H9 (cell line): ENCODE measurements at regions not wholly inside any gene's neighbourhood (a gene's known extent, or its start where the extent isn't known, plus 50 kb on each side); places are given as distances from the start of the nearest gene placed in this dataset.

Experiments used
- DNase-seq: peaks from one replicate; pipeline ENCODE4 v3.0.0-alpha.2; 2017
- H2AFZ ChIP-seq: one replicate; pipeline ENCODE4 v1.6.1; 2013; ENCODE audit warnings: mild to moderate bottlenecking, low read length, control low read depth, moderate library complexity
- H2AK5ac ChIP-seq: 2 replicates; pipeline ENCODE4 v1.6.1; 2013; ENCODE audit warnings: low read length, control low read depth, mixed read lengths; ENCODE audit not compliant: insufficient read length
- H2BK120ac ChIP-seq: one replicate; pipeline ENCODE4 v1.6.1; 2013; ENCODE audit warnings: low read depth, mild to moderate bottlenecking, low read length, control low read depth, inconsistent platforms; ENCODE audit not compliant: poor library complexity, severe bottlenecking
- H2BK12ac ChIP-seq: 2 replicates; pipeline ENCODE4 v1.6.1; 2013; ENCODE audit warnings: low read length, control low read depth, mixed read lengths, low read depth; ENCODE audit not compliant: insufficient read length
- H2BK15ac ChIP-seq: 2 replicates; pipeline ENCODE4 v1.6.1; 2013; ENCODE audit warnings: low read depth, low read length, control low read depth
- H2BK20ac ChIP-seq: one replicate; pipeline ENCODE4 v1.6.1; 2013; ENCODE audit warnings: low read depth, mild to moderate bottlenecking, low read length, control low read depth, inconsistent platforms; ENCODE audit not compliant: poor library complexity, severe bottlenecking
- H2BK5ac ChIP-seq: 2 replicates; pipeline ENCODE4 v1.6.1; 2013; ENCODE audit warnings: low read length, control low read depth, mixed read lengths; ENCODE audit not compliant: insufficient read length
- H3K14ac ChIP-seq: 2 replicates; pipeline ENCODE4 v1.6.1; 2013; ENCODE audit warnings: low read length, control low read depth; ENCODE audit not compliant: insufficient read depth
- H3K18ac ChIP-seq: 2 replicates; pipeline ENCODE4 v1.6.1; 2013; ENCODE audit warnings: low read depth, mild to moderate bottlenecking, mixed read lengths, low read length, control low read depth; ENCODE audit not compliant: insufficient read length
- H3K23ac ChIP-seq: 2 replicates; pipeline ENCODE4 v1.6.1; 2013; ENCODE audit warnings: low read length, control low read depth, mixed read lengths, low read depth; ENCODE audit not compliant: insufficient read length
- H3K23me2 ChIP-seq: 2 replicates; pipeline ENCODE4 v1.6.1; 2013; ENCODE audit warnings: low read depth, mild to moderate bottlenecking, mixed read lengths, low read length, control low read depth; ENCODE audit not compliant: insufficient read length, poor library complexity, severe bottlenecking
- H3K27ac ChIP-seq: 2 replicates; pipeline ENCODE4 v1.5.1; 2013; ENCODE audit warnings: low read length, control low read depth, mixed read lengths, low read depth; ENCODE audit not compliant: insufficient read length
- H3K27me3 ChIP-seq: 2 replicates; pipeline ENCODE4 v1.6.1; 2013; ENCODE audit warnings: low read length, control low read depth, inconsistent platforms; ENCODE audit not compliant: insufficient read depth
- H3K4ac ChIP-seq: 2 replicates; pipeline ENCODE4 v1.6.1; 2013; ENCODE audit warnings: low read depth, mild to moderate bottlenecking, control low read depth, inconsistent platforms, low read length, moderate library complexity
- H3K4me1 ChIP-seq: 2 replicates; pipeline ENCODE4 v1.6.1; 2013; ENCODE audit warnings: low read length, control low read depth, inconsistent platforms; ENCODE audit not compliant: insufficient read depth
- H3K4me2 ChIP-seq: 2 replicates; pipeline ENCODE4 v1.6.1; 2013; ENCODE audit warnings: low read length, control low read depth, mixed read lengths; ENCODE audit not compliant: insufficient read length, insufficient read depth
- H3K56ac ChIP-seq: 2 replicates; pipeline ENCODE4 v1.6.1; 2013; ENCODE audit warnings: low read depth, mild to moderate bottlenecking, mixed read lengths, low read length, control low read depth; ENCODE audit not compliant: insufficient read length
- H3K79me1 ChIP-seq: 2 replicates; pipeline ENCODE4 v1.6.1; 2013; ENCODE audit warnings: low read depth, mild to moderate bottlenecking, moderate library complexity, low read length, control low read depth, inconsistent platforms; ENCODE audit not compliant: insufficient read depth, poor library complexity, severe bottlenecking
- H3K79me2 ChIP-seq: 2 replicates; pipeline ENCODE4 v1.6.1; 2013; ENCODE audit warnings: low read length, control low read depth, inconsistent platforms; ENCODE audit not compliant: insufficient read depth
- H3K9ac ChIP-seq: 2 replicates; pipeline ENCODE4 v1.6.1; 2013; ENCODE audit warnings: low read length, control low read depth, mixed read lengths; ENCODE audit not compliant: insufficient read length; ENCODE audit errors: extremely low read depth
- H3K9me3 ChIP-seq: one replicate; pipeline ENCODE4 v1.6.1; 2013; ENCODE audit warnings: low read depth, low read length, inconsistent platforms; ENCODE audit not compliant: control insufficient read depth
- H3T11ph ChIP-seq: one replicate; pipeline ENCODE4 v1.6.1; 2013; ENCODE audit warnings: mild to moderate bottlenecking, low read length, control low read depth, inconsistent platforms
- H4K20me1 ChIP-seq: one replicate; pipeline ENCODE4 v1.6.1; 2013; ENCODE audit not compliant: control insufficient read depth, insufficient read length, insufficient read depth
- H4K5ac ChIP-seq: 2 replicates; pipeline ENCODE4 v1.6.1; 2013; ENCODE audit warnings: low read depth, mild to moderate bottlenecking, mixed read lengths, low read length, control low read depth; ENCODE audit not compliant: insufficient read length
- H4K8ac ChIP-seq: replicated peaks from 2 replicates; pipeline ENCODE4 v1.6.1; 2013; ENCODE audit warnings: low read length, control low read depth, mixed read lengths, low read depth; ENCODE audit not compliant: insufficient read length
- H4K91ac ChIP-seq: 2 replicates; pipeline ENCODE4 v1.6.1; 2013; ENCODE audit warnings: low read depth, mild to moderate bottlenecking, moderate library complexity, mixed read lengths, low read length, control low read depth; ENCODE audit not compliant: insufficient read length
- H3K27ac Mint-ChIP-seq, 3 experiments: 2 replicates in 2 of 3; 3 replicates in 1 of 3; pipeline ENCODE4 v1.8.0; 2020 to 2021; ENCODE audit warnings: mixed read lengths in 3 of 3, mild to moderate bottlenecking in 1 of 3, moderate library complexity in 1 of 3
- H3K27me3 Mint-ChIP-seq: 2 replicates; pipeline ENCODE4 v1.8.0; 2021; ENCODE audit warnings: low read depth, mild to moderate bottlenecking, moderate library complexity, mixed read lengths
- H3K36me3 Mint-ChIP-seq, 3 experiments: 2 replicates in 2 of 3; 3 replicates in 1 of 3; pipeline ENCODE4 v1.8.0; 2020 to 2021; ENCODE audit warnings: low read depth in 3 of 3, mixed read lengths in 3 of 3; ENCODE audit not compliant: insufficient read depth in 1 of 3
- H3K4me1 Mint-ChIP-seq, 2 experiments: 2 replicates each; pipeline ENCODE4 v1.8.0; 2020; ENCODE audit warnings: mixed read lengths in 2 of 2
- H3K4me3 Mint-ChIP-seq, 2 experiments: 2 replicates in 1 of 2; 3 replicates in 1 of 2; pipeline ENCODE4 v1.8.0; 2020 to 2021; ENCODE audit warnings: mild to moderate bottlenecking in 2 of 2, mixed read lengths in 2 of 2, moderate library complexity in 1 of 2
- H3K9me3 Mint-ChIP-seq, 2 experiments: 2 replicates in 1 of 2; 3 replicates in 1 of 2; pipeline ENCODE4 v1.8.0; 2020; ENCODE audit warnings: mild to moderate bottlenecking in 2 of 2, mixed read lengths in 2 of 2, moderate library complexity in 1 of 2
- WGBS: extraction: QIAGEN DNeasy Blood & Tissue Kit; methylation state at CpG from one replicate; pipeline ENCODE4 v1.1.7; 2013; ENCODE audit warnings: missing lambda C conversion rate, low lambda C conversion rate, mixed read lengths; ENCODE audit not compliant: insufficient read length; ENCODE audit errors: extremely low coverage; 5-methylcytosine and 5-hydroxymethylcytosine counted together
- TF ChIP-seq, protein P1 (sequence below): fragments of 200-600 bp; sonication (generic); conservative IDR thresholded peaks from 3 replicates; pipeline ENCODE4 v1.8.0; 2021; ENCODE audit warnings: antibody characterized with exemption, mild to moderate bottlenecking

DNA sequence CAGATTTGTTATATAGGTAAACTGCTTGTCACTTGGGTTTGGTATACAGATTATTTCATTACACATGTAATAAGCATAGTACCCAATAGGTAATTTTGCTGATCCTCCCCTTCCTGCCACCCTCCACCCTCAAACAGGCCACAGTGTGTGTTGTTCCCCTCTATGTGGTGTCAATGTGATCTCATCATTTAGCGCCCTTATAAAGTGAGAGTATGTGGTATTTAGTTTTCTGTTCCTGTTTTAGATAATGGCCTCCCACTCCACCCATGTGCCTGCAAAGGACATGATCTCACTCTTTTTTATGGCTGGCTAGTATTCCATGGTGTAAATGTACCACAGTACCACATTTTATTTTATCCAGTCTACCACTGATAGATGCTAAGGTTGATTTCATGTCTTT, 522.1 kb upstream of the LRRC7 start:
- peaks cover 0 to 4% (median 0%) of the 10 kb centered on the region in 3 experiments; a peak in 3 of 7 replicates for H3K36me3 Mint-ChIP-seq

More for the DNA sequence above, 522.1 kb upstream of the LRRC7 start:
- H3K14ac ChIP-seq: no peak overlapping the region
- no peak overlapping the region for H3K4ac ChIP-seq
- H3K23ac ChIP-seq: no peak overlapping the region
- H3K56ac ChIP-seq: no peak overlapping the region
- H2AFZ ChIP-seq: no peak overlapping the region
- no peak overlapping the region for H2AK5ac ChIP-seq
- no peak overlapping the region for H2BK15ac ChIP-seq
- no peak overlapping the region for H2BK120ac ChIP-seq
- H3K79me1 ChIP-seq: no peaks in the 10 kb centered on the region
- H3K27ac ChIP-seq: no peak overlapping the region
- Mint-ChIP-seq H3K4me1 (no peaks in the 10 kb centered on the region), H3K4me3 (no peak overlapping the region), H3K27me3 (no peaks in the 10 kb centered on the region), H3K9me3 (peaks cover 0 to 2% of the 10 kb centered on the region in 2 experiments; a peak in 3 of 5 replicates), H3K27ac (no peak overlapping the region)
- H4K20me1 ChIP-seq: no peaks in the 10 kb centered on the region
- no peak overlapping the region for H3K18ac ChIP-seq
- H3K23me2 ChIP-seq: no peaks in the 10 kb centered on the region
- no peak overlapping the region for H2BK12ac ChIP-seq
- no peak overlapping the region for H4K8ac ChIP-seq
- no peak overlapping the region for H2BK5ac ChIP-seq
- H3K4me2 ChIP-seq: no peak overlapping the region
- no peak overlapping the region for H2BK20ac ChIP-seq
- H3K27me3 ChIP-seq: no peaks in the 10 kb centered on the region
- H3K9me3 ChIP-seq: no peaks in the 10 kb centered on the region
- no peak overlapping the region for H4K91ac ChIP-seq
- H3K9ac ChIP-seq: no peak overlapping the region
- TF ChIP-seq, protein P1, sequence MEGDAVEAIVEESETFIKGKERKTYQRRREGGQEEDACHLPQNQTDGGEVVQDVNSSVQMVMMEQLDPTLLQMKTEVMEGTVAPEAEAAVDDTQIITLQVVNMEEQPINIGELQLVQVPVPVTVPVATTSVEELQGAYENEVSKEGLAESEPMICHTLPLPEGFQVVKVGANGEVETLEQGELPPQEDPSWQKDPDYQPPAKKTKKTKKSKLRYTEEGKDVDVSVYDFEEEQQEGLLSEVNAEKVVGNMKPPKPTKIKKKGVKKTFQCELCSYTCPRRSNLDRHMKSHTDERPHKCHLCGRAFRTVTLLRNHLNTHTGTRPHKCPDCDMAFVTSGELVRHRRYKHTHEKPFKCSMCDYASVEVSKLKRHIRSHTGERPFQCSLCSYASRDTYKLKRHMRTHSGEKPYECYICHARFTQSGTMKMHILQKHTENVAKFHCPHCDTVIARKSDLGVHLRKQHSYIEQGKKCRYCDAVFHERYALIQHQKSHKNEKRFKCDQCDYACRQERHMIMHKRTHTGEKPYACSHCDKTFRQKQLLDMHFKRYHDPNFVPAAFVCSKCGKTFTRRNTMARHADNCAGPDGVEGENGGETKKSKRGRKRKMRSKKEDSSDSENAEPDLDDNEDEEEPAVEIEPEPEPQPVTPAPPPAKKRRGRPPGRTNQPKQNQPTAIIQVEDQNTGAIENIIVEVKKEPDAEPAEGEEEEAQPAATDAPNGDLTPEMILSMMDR: no peak
- no CpG with 5 or more reads among the region's 1 CpG for WGBS
- no peak for DNase-seq
- H4K5ac ChIP-seq: no peak overlapping the region
- H3T11ph ChIP-seq: no peak overlapping the region
- H3K4me1 ChIP-seq: no peaks in the 10 kb centered on the region
- no peaks in the 10 kb centered on the region for H3K79me2 ChIP-seq
